ENCODE measurements at regions not wholly inside any gene's neighbourhood (a gene's known extent, or its start where the extent isn't known, plus 50 kb on each side); places are given as distances from the start of the nearest gene placed in this dataset.

DNA sequence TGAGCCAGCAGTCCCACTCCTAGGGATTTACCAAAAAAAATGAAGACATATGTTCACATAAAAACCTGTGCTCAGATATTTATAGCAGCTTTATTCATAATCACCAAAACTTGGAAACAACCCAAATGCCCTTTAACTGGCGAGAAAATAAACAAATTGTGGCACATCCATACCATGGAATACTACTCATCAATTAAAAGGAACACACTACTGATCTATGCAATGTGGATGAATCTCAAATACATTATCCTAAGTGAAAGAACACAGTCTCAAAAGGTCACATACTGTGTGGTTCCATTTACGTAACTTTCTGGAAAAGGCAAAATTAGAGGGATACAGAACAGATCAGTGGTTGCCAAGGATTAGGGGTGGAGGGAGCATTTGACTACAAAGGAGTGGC, 394.5 kb downstream of the SHQ1 start:
- no peak overlapping the region for H3K9ac ChIP-seq (replicated peaks; ENCODE audit: extremely low read depth, insufficient read depth, low read length)
- H3K9me1 ChIP-seq (replicated peaks; ENCODE audit: control insufficient read depth, extremely low read depth, insufficient read depth, low read length): no peaks in the 10 kb centered on the region
- H3K9me3 ChIP-seq (replicated peaks; ENCODE audit: control insufficient read depth, insufficient read depth, low read length): no peaks in the 10 kb centered on the region
- H2AFZ ChIP-seq (ENCODE audit: low read depth, low read length): no peak overlapping the region
- no peaks in the 10 kb centered on the region for H3K36me3 ChIP-seq (ENCODE audit: control insufficient read depth in 2 of 2, extremely low read depth in 1 of 2, insufficient read depth in 2 of 2, low read length in 2 of 2)
- BruUV-seq (replicated peaks): no TSS peak
- DNase-seq (ENCODE audit: low read depth, low spot score) (no peak), FAIRE-seq (no peak)
- no peak overlapping the region for H3K4me3 ChIP-seq (replicated peaks in 1 of 3; ENCODE audit: insufficient read depth in 1 of 3, low read depth in 1 of 3, low read length in 3 of 3)
- H3K79me2 ChIP-seq (ENCODE audit: control insufficient read depth, insufficient read depth, low read length): no peaks in the 10 kb centered on the region
- no peak for TF ChIP-seq EZH2 (IDR thresholded peaks at IDR 0.05; ENCODE audit: borderline replicate concordance, low read depth, low read length, severe bottlenecking)
- no peak for TF ChIP-seq POLR2A (IDR thresholded peaks at IDR 0.05; ENCODE audit: low read depth, low read length)
- TF ChIP-seq, protein P1, sequence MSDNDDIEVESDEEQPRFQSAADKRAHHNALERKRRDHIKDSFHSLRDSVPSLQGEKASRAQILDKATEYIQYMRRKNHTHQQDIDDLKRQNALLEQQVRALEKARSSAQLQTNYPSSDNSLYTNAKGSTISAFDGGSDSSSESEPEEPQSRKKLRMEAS (IDR thresholded peaks at IDR 0.05; ENCODE audit: insufficient read depth, insufficient read length): no peak
- no peak for TF ChIP-seq JUN (IDR thresholded peaks at IDR 0.05; ENCODE audit: borderline replicate concordance, insufficient read depth, insufficient read length, low read depth)
- TF ChIP-seq, protein P2, sequence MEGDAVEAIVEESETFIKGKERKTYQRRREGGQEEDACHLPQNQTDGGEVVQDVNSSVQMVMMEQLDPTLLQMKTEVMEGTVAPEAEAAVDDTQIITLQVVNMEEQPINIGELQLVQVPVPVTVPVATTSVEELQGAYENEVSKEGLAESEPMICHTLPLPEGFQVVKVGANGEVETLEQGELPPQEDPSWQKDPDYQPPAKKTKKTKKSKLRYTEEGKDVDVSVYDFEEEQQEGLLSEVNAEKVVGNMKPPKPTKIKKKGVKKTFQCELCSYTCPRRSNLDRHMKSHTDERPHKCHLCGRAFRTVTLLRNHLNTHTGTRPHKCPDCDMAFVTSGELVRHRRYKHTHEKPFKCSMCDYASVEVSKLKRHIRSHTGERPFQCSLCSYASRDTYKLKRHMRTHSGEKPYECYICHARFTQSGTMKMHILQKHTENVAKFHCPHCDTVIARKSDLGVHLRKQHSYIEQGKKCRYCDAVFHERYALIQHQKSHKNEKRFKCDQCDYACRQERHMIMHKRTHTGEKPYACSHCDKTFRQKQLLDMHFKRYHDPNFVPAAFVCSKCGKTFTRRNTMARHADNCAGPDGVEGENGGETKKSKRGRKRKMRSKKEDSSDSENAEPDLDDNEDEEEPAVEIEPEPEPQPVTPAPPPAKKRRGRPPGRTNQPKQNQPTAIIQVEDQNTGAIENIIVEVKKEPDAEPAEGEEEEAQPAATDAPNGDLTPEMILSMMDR (IDR thresholded peaks at IDR 0.05; ENCODE audit: extremely low read depth in 1 of 2, insufficient read depth in 1 of 2, low read depth in 1 of 2, low read length in 2 of 2): no peak
- no peak for TF ChIP-seq FOS (IDR thresholded peaks at IDR 0.05; ENCODE audit: borderline replicate concordance, insufficient read depth, low read length)
- TF ChIP-seq MYC (IDR thresholded peaks at IDR 0.05; ENCODE audit: low read depth, low read length): no peak
- TF ChIP-seq GATA2 (IDR thresholded peaks at IDR 0.05; ENCODE audit: insufficient read depth, insufficient read length, low read depth, low read length): no peak
- no peak for TF ChIP-seq POLR2AphosphoS5 (IDR thresholded peaks at IDR 0.05; ENCODE audit: insufficient read depth, low read depth, low read length)
- no peaks in the 10 kb centered on the region for H4K20me1 ChIP-seq (replicated peaks; ENCODE audit: control insufficient read depth, extremely low read depth, insufficient read depth, low read length)
- dilution Hi-C loops (cut with MboI; ENCODE audit: extremely low pct_ligation_motif_present, low sequenced_read_pairs): no loop called here
- POLR2A ChIA-PET: no interaction called here
- CTCF ChIA-PET: no interaction called here
- H3K27me3 ChIP-seq (ENCODE audit: control insufficient read depth in 2 of 2, insufficient read depth in 2 of 2, low read length in 2 of 2): peaks cover 15 to 26% of the 10 kb centered on the region in 2 experiments
- H3K4me1 ChIP-seq (ENCODE audit: control insufficient read depth, extremely low read depth, insufficient read depth, low read length): peaks cover 9% of the 10 kb centered on the region
- H3K4me2 ChIP-seq (ENCODE audit: insufficient read depth, low read length): no peak overlapping the region
- intact Hi-C loops (cut with micrococcal nuclease): no loop called here
- H3K27ac ChIP-seq (ENCODE audit: insufficient read depth, low read depth, low read length): no peak overlapping the region

All from endothelial cell of umbilical vein (primary cell).